ENCODE measurements at regions not wholly inside any gene's neighbourhood (a gene's known extent, or its start where the extent isn't known, plus 50 kb on each side); places are given as distances from the start of the nearest gene placed in this dataset.

- Histone ChIP-seq H3K9ac (ENCODE audit: low read length) (no peak overlapping the region), H2AFZ (ENCODE audit: low read depth, low read length, poor library complexity, severe bottlenecking) (no peak overlapping the region), H4K20me1 (ENCODE audit: insufficient read depth) (no peaks in the 10 kb centered on the region), H3K9me3 (ENCODE audit: control insufficient read depth in 1 of 2, insufficient read depth in 1 of 2, low read depth in 1 of 2, low read length in 2 of 2) (no peaks in the 10 kb centered on the region), H3K79me2 (ENCODE audit: insufficient read depth, low read length) (no peaks in the 10 kb centered on the region), H3K27me3 (ENCODE audit: insufficient read depth, low read length) (peaks cover 10% of the 10 kb centered on the region; the same call in 1 of the 2 replicates), H3K4me2 (ENCODE audit: low read length) (no peak overlapping the region), H3K4me1 (ENCODE audit: control insufficient read depth in 1 of 2, insufficient read depth in 2 of 2, low read length in 2 of 2) (no peaks in the 10 kb centered on the region), H3K4me3 (replicated peaks in 1 of 2; ENCODE audit: low read depth in 1 of 2, low read length in 2 of 2) (no peak overlapping the region), H3K27ac (ENCODE audit: low read depth, low read length) (no peak overlapping the region), H3K36me3 (ENCODE audit: control insufficient read depth in 1 of 2, insufficient read depth in 2 of 2, low read length in 2 of 2) (no peaks in the 10 kb centered on the region), H3K9me2 (ENCODE audit: insufficient read depth) (no peaks in the 10 kb centered on the region)
- ATAC-seq (no peak), DNase-seq (ENCODE audit: low read depth, low spot score) (no peak)
- POLR2A ChIA-PET = no interaction called here
- RAD21 ChIA-PET (ENCODE audit: low non-redundant PET in 1 of 2, low total read pairs in 2 of 2, uncharacterized antibody in 2 of 2, unreplicated experiment in 2 of 2) = no interaction called here
- CTCF ChIA-PET = interaction anchor here (0.7 to 0.9 kb wide), 2 partner anchors 41 to 238 kb away, joined by 3 read pairs; no protein-coding TSS in a partner anchor
- BruUV-seq (replicated peaks) = no TSS peak
- TF ChIP-seq ZBTB33 (IDR thresholded peaks at IDR 0.05; ENCODE audit: extremely low read depth, insufficient replicate concordance, low read length) (no peak), CBX3 (IDR thresholded peaks at IDR 0.05; ENCODE audit: low read depth) (no peak), POLR2A (IDR thresholded peaks at IDR 0.05; ENCODE audit: borderline replicate concordance, extremely low read depth, insufficient read depth, insufficient read length) (no peak), YY1 (IDR thresholded peaks at IDR 0.05; ENCODE audit: extremely low read depth, insufficient replicate concordance, low read depth, low read length) (no peak), CTCF (IDR thresholded peaks at IDR 0.05 in 2 of 3, conservative IDR thresholded peaks at IDR 0.05 in 1 of 3; ENCODE audit: borderline replicate concordance in 1 of 3, insufficient read depth in 1 of 3, low read depth in 2 of 3, low read length in 2 of 3) (no peak), EZH2phosphoT487 (IDR thresholded peaks at IDR 0.05; ENCODE audit: borderline replicate concordance) (no peak), JUND (IDR thresholded peaks at IDR 0.05) (no peak), ELF1 (IDR thresholded peaks at IDR 0.05; ENCODE audit: borderline replicate concordance, low read depth) (no peak)
- intact Hi-C loops (cut with micrococcal nuclease) = no loop called here
Observed at GRCh38 chr22:22130953-22131608, 113.5 kb upstream of the VPREB1 start.
